ENCODE measurements at regions not wholly inside any gene's neighbourhood (a gene's known extent, or its start where the extent isn't known, plus 50 kb on each side); places are given as distances from the start of the nearest gene placed in this dataset.
A peak's percentile ranks its signal among the peaks of the same experiment; 100 is the strongest.

DNA sequence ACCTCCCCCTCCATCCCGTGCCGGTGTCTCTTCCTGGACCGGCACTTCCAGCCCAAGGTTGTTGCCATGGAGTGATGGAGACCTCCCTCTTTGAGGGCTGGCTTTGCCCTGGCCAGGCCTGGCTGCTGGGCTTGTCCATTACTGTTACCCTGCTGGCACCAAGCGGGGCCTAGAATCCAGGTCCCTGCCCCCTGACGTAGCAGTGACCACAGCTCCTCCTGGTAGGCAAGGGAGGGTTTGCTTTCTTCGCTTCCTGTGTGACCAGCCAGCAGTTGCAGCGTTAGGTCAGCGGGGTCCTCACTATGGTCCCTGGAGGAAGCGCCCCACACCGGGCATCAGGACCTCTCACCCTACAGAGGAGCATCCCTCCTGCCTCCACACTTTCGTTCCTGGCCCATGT, 146.7 kb upstream of the COL5A1 start:
- CTCF ChIA-PET = no interaction called here
- H3K4me3 ChIP-seq (ENCODE audit: low read depth, low read length) = no peak overlapping the region

DNA sequence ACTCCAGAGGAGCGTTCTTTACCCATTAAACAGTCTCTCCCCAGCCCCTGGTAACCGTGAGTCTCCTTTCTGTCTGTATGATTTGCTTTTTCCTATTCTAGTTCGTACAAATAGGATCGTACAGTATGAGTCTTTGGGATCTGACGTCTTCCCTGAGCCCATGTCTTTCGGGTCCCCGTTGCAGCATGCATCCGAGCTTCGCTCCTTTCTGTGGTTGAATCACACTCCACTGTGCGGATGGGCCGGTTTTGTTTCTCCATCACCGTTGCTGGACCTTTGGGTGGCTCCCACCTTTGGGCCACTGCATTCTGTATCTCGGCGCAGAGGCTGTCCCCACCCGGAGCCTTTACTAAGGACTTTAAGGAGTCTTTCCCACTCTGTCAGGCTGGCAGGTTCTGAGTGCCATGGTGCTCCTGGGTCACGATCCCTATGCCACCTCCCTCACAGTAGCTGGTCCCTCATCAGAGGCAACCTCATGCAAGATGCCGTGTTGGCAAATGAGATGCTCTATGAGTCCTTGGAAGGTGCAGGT, 145.7 kb upstream of the COL5A1 start:
- POLR2A ChIA-PET = interaction anchor here (0.6 to 2.3 kb wide), 7 partner anchors 17 to 149 kb away, joined by 3 to 9 read pairs (median 4); no protein-coding TSS in a partner anchor
- TF ChIP-seq, protein P1, sequence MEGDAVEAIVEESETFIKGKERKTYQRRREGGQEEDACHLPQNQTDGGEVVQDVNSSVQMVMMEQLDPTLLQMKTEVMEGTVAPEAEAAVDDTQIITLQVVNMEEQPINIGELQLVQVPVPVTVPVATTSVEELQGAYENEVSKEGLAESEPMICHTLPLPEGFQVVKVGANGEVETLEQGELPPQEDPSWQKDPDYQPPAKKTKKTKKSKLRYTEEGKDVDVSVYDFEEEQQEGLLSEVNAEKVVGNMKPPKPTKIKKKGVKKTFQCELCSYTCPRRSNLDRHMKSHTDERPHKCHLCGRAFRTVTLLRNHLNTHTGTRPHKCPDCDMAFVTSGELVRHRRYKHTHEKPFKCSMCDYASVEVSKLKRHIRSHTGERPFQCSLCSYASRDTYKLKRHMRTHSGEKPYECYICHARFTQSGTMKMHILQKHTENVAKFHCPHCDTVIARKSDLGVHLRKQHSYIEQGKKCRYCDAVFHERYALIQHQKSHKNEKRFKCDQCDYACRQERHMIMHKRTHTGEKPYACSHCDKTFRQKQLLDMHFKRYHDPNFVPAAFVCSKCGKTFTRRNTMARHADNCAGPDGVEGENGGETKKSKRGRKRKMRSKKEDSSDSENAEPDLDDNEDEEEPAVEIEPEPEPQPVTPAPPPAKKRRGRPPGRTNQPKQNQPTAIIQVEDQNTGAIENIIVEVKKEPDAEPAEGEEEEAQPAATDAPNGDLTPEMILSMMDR (IDR thresholded peaks at IDR 0.05; ENCODE audit: insufficient read depth, low read length, missing control alignments) = no peak
- CTCF ChIA-PET = interaction anchor here (0.7 kb wide), 1 partner anchor 194 kb away, joined by 3 read pairs; no protein-coding TSS in a partner anchor
- DNase-seq (ENCODE audit: low read depth, low spot score) = no peak
- peak overlapping the region; percentile 46; the same call in 1 of the 2 replicates for H3K4me3 ChIP-seq (ENCODE audit: low read depth, low read length)

More for the DNA sequence above, 146.7 kb upstream of the COL5A1 start:
- POLR2A ChIA-PET = no interaction called here
- DNase-seq (ENCODE audit: low read depth, low spot score) = no peak
- TF ChIP-seq, protein P1 (IDR thresholded peaks at IDR 0.05; ENCODE audit: insufficient read depth, low read length, missing control alignments) = no peak

GRCh38 chr9:134496413-134497282, 145.0 kb upstream of the COL5A1 start:
- H3K4me3 ChIP-seq (ENCODE audit: low read depth, low read length) = peak overlapping the region; percentile 46
- CTCF ChIA-PET = interaction anchor here (0.7 kb wide), 1 partner anchor 193 kb away, joined by 3 read pairs; no protein-coding TSS in a partner anchor
- POLR2A ChIA-PET = interaction anchor here (0.7 to 2.3 kb wide), 7 partner anchors 12 to 149 kb away, joined by 3 to 9 read pairs (median 4); no protein-coding TSS in a partner anchor
- TF ChIP-seq, protein P1 (IDR thresholded peaks at IDR 0.05; ENCODE audit: insufficient read depth, low read length, missing control alignments) = no peak
- DNase-seq (ENCODE audit: low read depth, low spot score) = peak; percentile 59

GRCh38 chr9:134497283-134497860, 144.2 kb upstream of the COL5A1 start:
- no peak overlapping the region for H3K4me3 ChIP-seq (ENCODE audit: low read depth, low read length)
- TF ChIP-seq, protein P1 (IDR thresholded peaks at IDR 0.05; ENCODE audit: insufficient read depth, low read length, missing control alignments) = no peak
- POLR2A ChIA-PET = interaction anchor here (0.5 to 2.3 kb wide), 7 partner anchors 13 to 224 kb away, joined by 3 to 9 read pairs (median 6); no protein-coding TSS in a partner anchor
- CTCF ChIA-PET = interaction anchor here (1.0 kb wide), 1 partner anchor 164 kb away, joined by 3 read pairs; no protein-coding TSS in a partner anchor
- no peak for DNase-seq (ENCODE audit: low read depth, low spot score)

- ChIA-PET CTCF (no interaction called here), POLR2A (no interaction called here)
- no peak for DNase-seq (ENCODE audit: low read depth, low spot score)
- TF ChIP-seq, protein P1 (IDR thresholded peaks at IDR 0.05; ENCODE audit: insufficient read depth, low read length, missing control alignments) = no peak
- H3K4me3 ChIP-seq (ENCODE audit: low read depth, low read length) = no peak overlapping the region
Measured at GRCh38 chr9:134498814-134499166, 142.8 kb upstream of the COL5A1 start.
